Endothelial cell of umbilical vein (primary cell): ENCODE measurements at regions not wholly inside any gene's neighbourhood (a gene's known extent, or its start where the extent isn't known, plus 50 kb on each side); places are given as distances from the start of the nearest gene placed in this dataset.

ENCODE experiments used
- BruUV-seq: library from RNA; stranded (reverse); fragments of 400-500 nt; replicated peaks from 2 replicates; lab custom pipeline; 2021; lab: Mats Ljungman, UMichigan
- CTCF ChIA-PET: fragments of 300-600, 350-600 bp; sonication (Branson Sonifier 250); formaldehyde crosslinking; loops from one replicate; lab custom pipeline; 2021; ENCODE audit warnings: antibody characterized with exemption, inconsistent platforms; lab: Charles Lee
- POLR2A ChIA-PET: fragments of 300-600, 350-600 bp; sonication (Branson Sonifier 250); formaldehyde crosslinking; loops from one replicate; lab custom pipeline; 2021; ENCODE audit warnings: antibody characterized with exemption, inconsistent platforms; lab: Charles Lee
- DNase-seq: peaks from one replicate; pipeline ENCODE4 v3.0.0-alpha.2; 2011; ENCODE audit warnings: low read depth, low spot score
- FAIRE-seq: peaks from 2 replicates; lab custom pipeline; 2011; peaks lifted over from hg19 to GRCh38; lab: Jason Lieb, UNC
- H2AFZ ChIP-seq: 2 replicates; pipeline ENCODE4 v1.6.0; 2012; ENCODE audit warnings: low read depth, low read length, control low read depth, inconsistent platforms
- H3K27ac ChIP-seq: 2 replicates; pipeline ENCODE4 v1.5.1; 2011; ENCODE audit warnings: low read depth, mild to moderate bottlenecking, control low read depth, low read length, moderate library complexity; ENCODE audit not compliant: insufficient read depth
- H3K27me3 ChIP-seq, 2 experiments: 2 replicates each; pipeline versions ENCODE4 v1.6.0 to v1.6.1; 2011; ENCODE audit warnings: low read length in 2 of 2, mixed read lengths in 1 of 2; ENCODE audit not compliant: control insufficient read depth in 2 of 2, insufficient read depth in 2 of 2
- H3K36me3 ChIP-seq, 2 experiments: 2 replicates in 1 of 2; 3 replicates in 1 of 2; pipeline ENCODE4 v1.5.1; 2011; ENCODE audit warnings: low read length in 2 of 2, mild to moderate bottlenecking in 1 of 2, moderate library complexity in 1 of 2; ENCODE audit not compliant: control insufficient read depth in 2 of 2, insufficient read depth in 2 of 2; ENCODE audit errors: extremely low read depth in 1 of 2
- H3K4me1 ChIP-seq: 3 replicates; pipeline ENCODE4 v1.5.1; 2011; ENCODE audit warnings: mild to moderate bottlenecking, low read length; ENCODE audit not compliant: control insufficient read depth, insufficient read depth; ENCODE audit errors: extremely low read depth
- H3K4me2 ChIP-seq: 2 replicates; pipeline ENCODE4 v1.6.1; 2011; ENCODE audit warnings: low read length, control low read depth, mixed read lengths; ENCODE audit not compliant: insufficient read depth
- H3K4me3 ChIP-seq, 3 experiments: fragments of 200-600 bp in 1 of 3; sonication (generic), shearing (Covaris generic) in 1 of 3; replicated peaks in 1 of 3; 2 replicates each; pipeline ENCODE4 v1.5.1; 2011 to 2016; ENCODE audit warnings: control low read depth in 3 of 3, low read length in 3 of 3, mild to moderate bottlenecking in 2 of 3, inconsistent platforms in 1 of 3, low read depth in 1 of 3, moderate library complexity in 1 of 3; ENCODE audit not compliant: insufficient read depth in 1 of 3
- H3K79me2 ChIP-seq: 2 replicates; pipeline ENCODE4 v1.6.0; 2012; ENCODE audit warnings: low read length, inconsistent platforms; ENCODE audit not compliant: control insufficient read depth, insufficient read depth
- H3K9ac ChIP-seq: replicated peaks from 2 replicates; pipeline ENCODE3; 2011; ENCODE audit warnings: low read length, control low read depth; ENCODE audit not compliant: insufficient read depth; ENCODE audit errors: extremely low read depth
- H3K9me1 ChIP-seq: replicated peaks from 3 replicates; pipeline ENCODE4 v1.6.0; 2011; ENCODE audit warnings: mild to moderate bottlenecking, low read length; ENCODE audit not compliant: control insufficient read depth, insufficient read depth; ENCODE audit errors: extremely low read depth
- H3K9me3 ChIP-seq: replicated peaks from 2 replicates; pipeline ENCODE4 v1.5.1; 2012; ENCODE audit warnings: low read length, inconsistent platforms; ENCODE audit not compliant: control insufficient read depth, insufficient read depth
- H4K20me1 ChIP-seq: replicated peaks from 2 replicates; pipeline ENCODE3; 2011; ENCODE audit warnings: mild to moderate bottlenecking, low read length; ENCODE audit not compliant: control insufficient read depth, insufficient read depth; ENCODE audit errors: extremely low read depth
- CTCF ChIP-seq, 2 donors: IDR thresholded peaks; 1 replicate in 1 of 2; 2 replicates in 1 of 2; pipeline ENCODE4 v1.5.1; 2011; ENCODE audit warnings: low read length in 2 of 2, mild to moderate bottlenecking in 2 of 2, moderate library complexity in 2 of 2, control low read depth in 1 of 2, inconsistent platforms in 1 of 2, low read depth in 1 of 2; ENCODE audit not compliant: insufficient read depth in 1 of 2; ENCODE audit errors: extremely low read depth in 1 of 2
- EZH2 ChIP-seq: IDR thresholded peaks from 2 replicates; pipeline ENCODE4 v1.6.1; 2012; ENCODE audit warnings: borderline replicate concordance, low read depth, mild to moderate bottlenecking, moderate library complexity, low read length, inconsistent platforms; ENCODE audit not compliant: severe bottlenecking
- MAX ChIP-seq: IDR thresholded peaks from 2 replicates; pipeline ENCODE4 v1.6.1; 2011; ENCODE audit not compliant: insufficient read depth, insufficient read length
- MYC ChIP-seq: IDR thresholded peaks from one replicate; pipeline ENCODE4 v1.6.1; 2011; ENCODE audit warnings: mild to moderate bottlenecking, low read depth, low read length
- POLR2A ChIP-seq: IDR thresholded peaks from 2 replicates; pipeline ENCODE4 v1.6.1; 2012; ENCODE audit warnings: low read depth, mild to moderate bottlenecking, control low read depth, low read length
- POLR2AphosphoS5 ChIP-seq: IDR thresholded peaks from 2 replicates; pipeline ENCODE4 v1.6.1; 2012; ENCODE audit warnings: low read depth, mild to moderate bottlenecking, control low read depth, low read length, moderate library complexity; ENCODE audit not compliant: insufficient read depth
- dilution Hi-C: fragments of 300-500 bp; cut with MboI; formaldehyde crosslinking; loops from one replicate; pipeline ENCODE4 v1.15.0; 2019; ENCODE audit warnings: low sequenced_read_pairs; ENCODE audit not compliant: extremely low pct_ligation_motif_present
- intact Hi-C: fragments of 100-400 bp; cut with micrococcal nuclease; formaldehyde crosslinking; loops from one replicate; pipeline ENCODE4 v1.10.0; 2022

- no peaks in the 10 kb centered on the region for H3K4me1 ChIP-seq
- dilution Hi-C loops, result no loop called here
- no peaks in the 10 kb centered on the region for H3K9me1 ChIP-seq
- no peak overlapping the region for H3K9ac ChIP-seq
- no peak overlapping the region for H2AFZ ChIP-seq
- no peaks in the 10 kb centered on the region for H3K79me2 ChIP-seq
- H4K20me1 ChIP-seq, result no peaks in the 10 kb centered on the region
- BruUV-seq, result no TSS peak
- no peaks in the 10 kb centered on the region for H3K36me3 ChIP-seq
- H3K4me3 ChIP-seq, result no peak overlapping the region
- peaks cover 4 to 17% of the 10 kb centered on the region in 2 experiments for H3K27me3 ChIP-seq
- ChIA-PET POLR2A (no interaction called here), CTCF (no interaction called here)
- FAIRE-seq (no peak), DNase-seq (no peak)
- H3K27ac ChIP-seq, result no peak overlapping the region
- no peaks in the 10 kb centered on the region for H3K9me3 ChIP-seq
- intact Hi-C loops, result no loop called here
- TF ChIP-seq EZH2 (no peak), MYC (no peak), POLR2A (no peak), MAX (no peak)
- H3K4me2 ChIP-seq, result no peak overlapping the region
These were observed 92.5 kb upstream of the CD82 start for GRCh38 chr11:44472916-44473315.

GRCh38 chr11:44474702-44475101 is 90.8 kb upstream of the CD82 start:
- peaks cover 4 to 17% of the 10 kb centered on the region in 2 experiments for H3K27me3 ChIP-seq
- H3K4me1 ChIP-seq, result no peaks in the 10 kb centered on the region
- no TSS peak for BruUV-seq
- no peak overlapping the region for H3K27ac ChIP-seq
- no peaks in the 10 kb centered on the region for H4K20me1 ChIP-seq
- H3K4me2 ChIP-seq, result no peak overlapping the region
- dilution Hi-C loops, result no loop called here
- FAIRE-seq, result no peak
- H3K9ac ChIP-seq, result no peak overlapping the region
- H3K9me1 ChIP-seq, result no peaks in the 10 kb centered on the region
- no peaks in the 10 kb centered on the region for H3K79me2 ChIP-seq
- intact Hi-C loops, result no loop called here
- DNase-seq, result no peak
- H2AFZ ChIP-seq, result no peak overlapping the region
- ChIA-PET CTCF (no interaction called here), POLR2A (no interaction called here)
- H3K9me3 ChIP-seq, result no peaks in the 10 kb centered on the region
- no peaks in the 10 kb centered on the region for H3K36me3 ChIP-seq
- TF ChIP-seq POLR2AphosphoS5 (no peak), POLR2A (no peak), CTCF (IDR thresholded peaks at IDR 0.05; ENCODE audit: extremely low read depth in 1 of 2, insufficient read depth in 1 of 2, low read depth in 1 of 2, low read length in 2 of 2) (no peak)
- H3K4me3 ChIP-seq, result no peak overlapping the region
